A549 (cell line): ENCODE measurements at regions not wholly inside any gene's neighbourhood (a gene's known extent, or its start where the extent isn't known, plus 50 kb on each side); places are given as distances from the start of the nearest gene placed in this dataset.

ENCODE experiments used
- ATAC-seq, 2 experiments: fragments of 200-7000 bp in 1 of 2; fragments of >200 bp in 1 of 2; cut with Nextera tagmentation in 1 of 2; cut with Tn5 transposase in 1 of 2; 3 replicates each; pipeline versions ENCODE4 v1.8.0 to v1.9.1; 2018 to 2020; ENCODE audit warnings: mild to moderate bottlenecking in 1 of 2, moderate library complexity in 1 of 2
- CTCF ChIA-PET: fragments of 300-600 bp; sonication (Branson Sonifier 250); formaldehyde crosslinking; extraction: SDS; loops from one replicate; lab custom pipeline; 2021; ENCODE audit warnings: antibody characterized with exemption, inconsistent platforms; lab: Yijun Ruan, JAX
- POLR2A ChIA-PET: fragments of 350-600 bp; formaldehyde crosslinking; extraction: SDS; loops from one replicate; lab custom pipeline; 2021; ENCODE audit warnings: antibody characterized with exemption, inconsistent platforms; lab: Yijun Ruan, JAX
- DNase-seq, 2 experiments: peaks; one replicate each; pipeline versions ENCODE4 v3.0.0 to v3.0.0-alpha.2; 2011 to 2016; ENCODE audit warnings: low read depth in 1 of 2, low spot score in 1 of 2
- FAIRE-seq: peaks from 2 replicates; lab custom pipeline; 2011; peaks lifted over from hg19 to GRCh38; lab: Jason Lieb, UNC
- H3K27ac ChIP-seq, 2 experiments: fragments of >200 bp; sonication (Bioruptor Twin); formaldehyde crosslinking; 3 replicates each; pipeline ENCODE4 v1.5.1; 2016 to 2017
- H3K4me1 ChIP-seq: fragments of >200 bp; sonication (Bioruptor Twin); formaldehyde crosslinking; 3 replicates; pipeline ENCODE4 v1.6.1; 2016
- H3K4me2 ChIP-seq: fragments of >200 bp; sonication (Bioruptor Twin); formaldehyde crosslinking; 3 replicates; pipeline ENCODE4 v1.6.1; 2016
- H3K4me3 ChIP-seq: fragments of >200 bp; sonication (Bioruptor Twin); formaldehyde crosslinking; 3 replicates; pipeline ENCODE4 v1.5.1; 2016
- H3K9me3 ChIP-seq: fragments of >200 bp; sonication (Bioruptor Twin); formaldehyde crosslinking; 3 replicates; pipeline ENCODE4 v1.6.1; 2016
- BHLHE40 ChIP-seq: IDR thresholded peaks from 2 replicates; pipeline ENCODE4 v1.6.1; 2012; ENCODE audit warnings: low read depth, low read length, inconsistent platforms
- CHD4 ChIP-seq: fragments of 200-600 bp; sonication (generic); IDR thresholded peaks from 2 replicates; pipeline ENCODE4 v1.6.1; 2016; ENCODE audit warnings: antibody characterized with exemption, mild to moderate bottlenecking, borderline replicate concordance
- E2F6 ChIP-seq: IDR thresholded peaks from 2 replicates; pipeline ENCODE4 v1.6.1; 2012; ENCODE audit warnings: low read depth, borderline replicate concordance
- FOSB ChIP-seq: fragments of 250-450 bp; sonication (Bioruptor Pico); IDR thresholded peaks from 2 replicates; pipeline ENCODE4 v1.5.0; 2020; ENCODE audit warnings: mild to moderate bottlenecking, moderate library complexity
- FOSL2 ChIP-seq, 2 experiments: fragments of 450-650 bp in 1 of 2; fragments of >200 bp in 1 of 2; sonication (Bioruptor Twin) in 1 of 2; formaldehyde crosslinking; IDR thresholded peaks; 2 replicates each; pipeline versions ENCODE4 v1.5.0 to v1.6.1; 2016 to 2020; ENCODE audit warnings: mild to moderate bottlenecking in 1 of 2, moderate library complexity in 1 of 2
- MAFK ChIP-seq: fragments of 450-650 bp; IDR thresholded peaks from 2 replicates; pipeline ENCODE4 v1.6.1; 2014; ENCODE audit not compliant: partially characterized antibody
- MAZ ChIP-seq: fragments of 150-350 bp; IDR thresholded peaks from 2 replicates; pipeline ENCODE4 v1.6.1; 2014; ENCODE audit warnings: antibody characterized with exemption, low read depth, low read length, borderline replicate concordance
- PHF8 ChIP-seq: fragments of 200-600 bp; sonication (generic); IDR thresholded peaks from 2 replicates; pipeline ENCODE4 v1.6.1; 2016; ENCODE audit warnings: low read depth, mild to moderate bottlenecking, antibody characterized with exemption, moderate library complexity, borderline replicate concordance
- RAD21 ChIP-seq, 2 experiments: fragments of >200 bp in 1 of 2; sonication (Bioruptor Twin) in 1 of 2; formaldehyde crosslinking in 1 of 2; IDR thresholded peaks in 1 of 2; conservative IDR thresholded peaks in 1 of 2; 2 replicates in 1 of 2; 3 replicates in 1 of 2; pipeline ENCODE4 v1.6.1; 2012 to 2018; ENCODE audit warnings: inconsistent platforms in 1 of 2
- RCOR1 ChIP-seq: fragments of 150-350 bp; IDR thresholded peaks from 2 replicates; pipeline ENCODE4 v1.6.1; 2014; ENCODE audit warnings: antibody characterized with exemption, low read length, low read depth
- REST ChIP-seq: fragments of 200-600 bp; sonication (generic); IDR thresholded peaks from 2 replicates; pipeline ENCODE4 v1.6.1; 2016; ENCODE audit warnings: antibody characterized with exemption, mild to moderate bottlenecking, moderate library complexity
- RFX5 ChIP-seq: fragments of 450-650 bp; IDR thresholded peaks from 2 replicates; pipeline ENCODE4 v1.7.1; 2014; ENCODE audit warnings: antibody characterized with exemption, mild to moderate bottlenecking, moderate library complexity
- TFCP2L1 ChIP-seq: fragments of 250-450 bp; sonication (Bioruptor Pico); IDR thresholded peaks from 2 replicates; pipeline ENCODE4 v1.5.0; 2021; ENCODE audit warnings: mild to moderate bottlenecking
- TP53 ChIP-seq: fragments of 250-450 bp; sonication (Bioruptor Pico); IDR thresholded peaks from 2 replicates; pipeline ENCODE4 v1.5.0; 2021; ENCODE audit warnings: mild to moderate bottlenecking, moderate library complexity
- ZFP36 ChIP-seq: fragments of 450-650 bp; IDR thresholded peaks from 2 replicates; pipeline ENCODE4 v1.6.1; 2014; ENCODE audit warnings: borderline replicate concordance; ENCODE audit not compliant: partially characterized antibody
- ZNF302 ChIP-seq: fragments of 250-450 bp; sonication (Bioruptor Pico); IDR thresholded peaks from 2 replicates; pipeline ENCODE4 v1.9.0; 2021; ENCODE audit warnings: inconsistent platforms, mild to moderate bottlenecking, moderate library complexity
- WGBS: methylation state at CpG from one replicate; pipeline ENCODE4 v1.1.6; 2017; ENCODE audit errors: missing lambda C conversion rate; 5-methylcytosine and 5-hydroxymethylcytosine counted together
- TF ChIP-seq, protein P1 (sequence below): IDR thresholded peaks from 2 replicates; pipeline ENCODE4 v1.6.1; 2012
- TF ChIP-seq, protein P2 (sequence below): fragments of 450-650 bp; IDR thresholded peaks from 2 replicates; pipeline ENCODE4 v1.6.1; 2014; ENCODE audit warnings: antibody characterized with exemption
- TF ChIP-seq, protein P3 (sequence below): IDR thresholded peaks from 2 replicates; pipeline ENCODE4 v1.6.1; 2012

GRCh38 chr4:182187674-182188073 lies 55.5 kb upstream of the TENM3 start:
- no peak for DNase-seq
- ChIA-PET CTCF (no interaction called here), POLR2A (no interaction called here)
- FAIRE-seq: no peak
- Histone ChIP-seq H3K27ac (no peak overlapping the region), H3K4me3 (no peak overlapping the region), H3K9me3 (no peaks in the 10 kb centered on the region), H3K4me1 (0 out of 3 replicates have a peak, but pooled peaks cover 4% of the 10 kb centered on the region), H3K4me2 (no peak overlapping the region)
- 14% methylated on average over 2 of the region's 2 CpGs for WGBS
- ATAC-seq: no peak
- TF ChIP-seq FOSL2 (IDR thresholded peaks at IDR 0.05) (no peak), FOSL2 (CRISPR knock-in tag; IDR thresholded peaks at IDR 0.05) (no peak), PHF8 (no peak), MAFK (no peak), REST (no peak)

DNA sequence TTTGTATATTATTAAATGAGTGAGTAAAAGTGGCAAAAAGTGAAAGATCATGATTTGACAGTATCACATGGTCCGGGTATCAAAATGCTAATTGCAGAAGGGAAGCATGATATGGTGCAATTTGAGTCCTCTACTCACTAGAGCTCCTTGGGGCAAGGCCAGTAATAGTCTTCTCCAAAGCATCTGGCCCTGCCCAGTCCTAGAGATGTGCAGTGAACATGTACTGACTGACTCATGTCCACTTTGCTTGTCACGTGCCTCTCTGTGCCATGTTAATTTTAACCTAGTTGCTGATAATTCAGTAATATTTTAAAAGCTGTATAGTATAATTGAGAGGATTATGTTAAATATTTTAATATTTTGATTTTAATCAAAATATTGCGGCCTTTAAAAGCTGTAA lies 54.6 kb upstream of the TENM3 start:
- CTCF ChIA-PET: no interaction called here
- no peak for FAIRE-seq

DNA sequence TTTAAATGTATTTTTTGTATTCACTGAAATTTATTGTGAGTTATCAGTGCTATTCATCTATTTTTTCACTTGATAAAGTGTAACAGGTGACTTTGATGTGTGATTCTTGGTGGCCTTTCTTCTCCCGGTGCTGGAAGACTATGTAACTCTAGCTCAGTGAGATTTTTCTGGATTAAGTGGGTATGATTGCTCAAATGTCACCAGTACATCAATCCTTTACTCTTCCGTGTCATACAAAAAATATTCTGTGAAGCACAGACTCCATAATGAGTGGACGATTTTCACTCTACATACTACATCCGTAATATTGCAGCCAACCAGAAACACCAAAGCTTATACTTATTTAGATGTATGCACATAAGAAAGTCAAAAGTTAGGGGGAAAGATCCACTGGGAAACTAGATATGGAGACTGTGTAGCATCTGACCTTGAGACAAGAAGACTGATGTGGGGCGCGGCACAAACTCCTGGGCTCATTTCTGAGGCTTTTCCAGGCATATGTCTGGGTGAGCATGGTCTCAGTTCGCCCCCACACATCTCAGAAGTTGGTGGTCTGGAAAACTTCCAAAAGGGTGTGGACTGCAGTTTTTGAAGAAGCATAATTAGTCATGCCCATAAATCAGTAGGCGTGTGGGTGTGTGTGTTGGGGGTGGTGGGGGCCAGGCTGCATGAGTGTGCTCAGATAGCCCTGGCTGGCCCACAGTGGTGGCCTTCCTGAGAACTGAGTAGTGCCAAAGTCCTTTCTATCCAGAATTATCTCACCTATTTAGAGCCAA lies 53.9 kb upstream of the TENM3 start:
- no peak overlapping the region for H3K4me3 ChIP-seq
- FAIRE-seq (no peak), DNase-seq (peak in 1 of 2 experiments; percentile 14), ATAC-seq (no peak)
- H3K27ac ChIP-seq: peak overlapping the region in 1 of 2 experiments; percentile 34; a peak in 2 of 6 replicates
- POLR2A ChIA-PET: no interaction called here
- 64% methylated on average over 8 of the region's 8 CpGs for WGBS
- TF ChIP-seq CHD4: no peak
- TF ChIP-seq TFCP2L1: no peak
- TF ChIP-seq ZFP36: no peak
- no peak for TF ChIP-seq TP53 (CRISPR knock-in tag)
- no peak for TF ChIP-seq BHLHE40
- TF ChIP-seq, protein P1, sequence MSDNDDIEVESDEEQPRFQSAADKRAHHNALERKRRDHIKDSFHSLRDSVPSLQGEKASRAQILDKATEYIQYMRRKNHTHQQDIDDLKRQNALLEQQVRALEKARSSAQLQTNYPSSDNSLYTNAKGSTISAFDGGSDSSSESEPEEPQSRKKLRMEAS: no peak
- TF ChIP-seq, protein P2, sequence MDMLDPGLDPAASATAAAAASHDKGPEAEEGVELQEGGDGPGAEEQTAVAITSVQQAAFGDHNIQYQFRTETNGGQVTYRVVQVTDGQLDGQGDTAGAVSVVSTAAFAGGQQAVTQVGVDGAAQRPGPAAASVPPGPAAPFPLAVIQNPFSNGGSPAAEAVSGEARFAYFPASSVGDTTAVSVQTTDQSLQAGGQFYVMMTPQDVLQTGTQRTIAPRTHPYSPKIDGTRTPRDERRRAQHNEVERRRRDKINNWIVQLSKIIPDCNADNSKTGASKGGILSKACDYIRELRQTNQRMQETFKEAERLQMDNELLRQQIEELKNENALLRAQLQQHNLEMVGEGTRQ: no peak
- TF ChIP-seq ZNF302 (CRISPR knock-in tag): no peak
- H3K4me1 ChIP-seq: 0 out of 3 replicates have a peak, but pooled peaks cover 10% of the 10 kb centered on the region
- H3K9me3 ChIP-seq: no peaks in the 10 kb centered on the region
- CTCF ChIA-PET: no interaction called here
- H3K4me2 ChIP-seq: 0 out of 3 replicates have a peak overlapping the region, but pooled peaks have one; percentile 16

More for the DNA sequence above, 54.6 kb upstream of the TENM3 start:
- DNase-seq: no peak
- H3K9me3 ChIP-seq: no peaks in the 10 kb centered on the region
- TF ChIP-seq FOSL2 (IDR thresholded peaks at IDR 0.05): no peak
- TF ChIP-seq FOSL2 (CRISPR knock-in tag; IDR thresholded peaks at IDR 0.05): no peak
- TF ChIP-seq, protein P3, sequence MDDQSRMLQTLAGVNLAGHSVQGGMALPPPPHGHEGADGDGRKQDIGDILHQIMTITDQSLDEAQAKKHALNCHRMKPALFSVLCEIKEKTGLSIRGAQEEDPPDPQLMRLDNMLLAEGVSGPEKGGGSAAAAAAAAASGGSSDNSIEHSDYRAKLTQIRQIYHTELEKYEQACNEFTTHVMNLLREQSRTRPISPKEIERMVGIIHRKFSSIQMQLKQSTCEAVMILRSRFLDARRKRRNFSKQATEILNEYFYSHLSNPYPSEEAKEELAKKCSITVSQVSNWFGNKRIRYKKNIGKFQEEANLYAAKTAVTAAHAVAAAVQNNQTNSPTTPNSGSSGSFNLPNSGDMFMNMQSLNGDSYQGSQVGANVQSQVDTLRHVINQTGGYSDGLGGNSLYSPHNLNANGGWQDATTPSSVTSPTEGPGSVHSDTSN: no peak
- no peak for TF ChIP-seq MAZ
- no peak for TF ChIP-seq RFX5
- TF ChIP-seq RCOR1: no peak
- no peak for TF ChIP-seq RAD21 (conservative IDR thresholded peaks at IDR 0.05 in 1 of 2, IDR thresholded peaks at IDR 0.05 in 1 of 2)
- no peak for TF ChIP-seq FOSB (CRISPR knock-in tag)
- no peak for TF ChIP-seq E2F6
- TF ChIP-seq, all 56 proteins: peak for 0
- H3K4me2 ChIP-seq: no peak overlapping the region
- WGBS: 43% methylated on average over 3 of the region's 3 CpGs
- no peak overlapping the region for H3K27ac ChIP-seq
- H3K4me3 ChIP-seq: no peak overlapping the region
- ATAC-seq: no peak
- H3K4me1 ChIP-seq: 0 out of 3 replicates have a peak, but pooled peaks cover 10% of the 10 kb centered on the region
- POLR2A ChIA-PET: no interaction called here
